ENCODE measurements at regions not wholly inside any gene's neighbourhood (a gene's known extent, or its start where the extent isn't known, plus 50 kb on each side); places are given as distances from the start of the nearest gene placed in this dataset.

- no peak overlapping the region for H3K27ac Mint-ChIP-seq
- H3K27me3 Mint-ChIP-seq (ENCODE audit: low read depth): no peaks in the 10 kb centered on the region; the same call in 1 of the 2 replicates
- no peaks in the 10 kb centered on the region for H3K9me3 Mint-ChIP-seq
- CTCF ChIA-PET: no interaction called here
- TF ChIP-seq OVOL2 (CRISPR knock-in tag; IDR thresholded peaks at IDR 0.05; ENCODE audit: borderline replicate concordance): no peak
- TF ChIP-seq FOXJ3 (CRISPR knock-in tag; IDR thresholded peaks at IDR 0.05; ENCODE audit: borderline replicate concordance): no peak
- TF ChIP-seq ZNF121 (CRISPR knock-in tag; IDR thresholded peaks at IDR 0.05): no peak
- no peak for TF ChIP-seq ESRRA (CRISPR knock-in tag; IDR thresholded peaks at IDR 0.05; ENCODE audit: borderline replicate concordance)
- TF ChIP-seq ARID4B (CRISPR knock-in tag; IDR thresholded peaks at IDR 0.05; ENCODE audit: borderline replicate concordance): no peak
- no peak for TF ChIP-seq GABPB1 (CRISPR knock-in tag; IDR thresholded peaks at IDR 0.05)
- no peak for TF ChIP-seq ZNF423 (CRISPR knock-in tag; IDR thresholded peaks at IDR 0.05)
- TF ChIP-seq ZNF317 (CRISPR knock-in tag; IDR thresholded peaks at IDR 0.05; ENCODE audit: borderline replicate concordance, low read depth): no peak
- no peak for TF ChIP-seq MLX (CRISPR knock-in tag; IDR thresholded peaks at IDR 0.05)
- no peak for TF ChIP-seq ZNF396 (CRISPR knock-in tag; IDR thresholded peaks at IDR 0.05; ENCODE audit: borderline replicate concordance)
- no peak for TF ChIP-seq NFE2L1 (CRISPR knock-in tag; IDR thresholded peaks at IDR 0.05)
- H3K36me3 Mint-ChIP-seq: no peaks in the 10 kb centered on the region
- DNase-seq (ENCODE audit: low spot score): no peak
- POLR2A ChIA-PET: no interaction called here
- H3K4me3 Mint-ChIP-seq: no peak overlapping the region
- peaks cover 17% of the 10 kb centered on the region for H3K4me1 Mint-ChIP-seq
- no peak for ATAC-seq
Measured at GRCh38 chr10:6711881-6712280, 131.8 kb upstream of the PRKCQ start.

- Mint-ChIP-seq H3K27ac (no peak overlapping the region), H3K36me3 (no peaks in the 10 kb centered on the region), H3K9me3 (no peaks in the 10 kb centered on the region), H3K4me3 (no peak overlapping the region), H3K27me3 (ENCODE audit: low read depth) (no peaks in the 10 kb centered on the region; the same call in 1 of the 2 replicates), H3K4me1 (peaks cover 15% of the 10 kb centered on the region)
- CTCF ChIA-PET: no interaction called here
- DNase-seq (ENCODE audit: low spot score) (no peak), ATAC-seq (no peak)
- POLR2A ChIA-PET: no interaction called here
- TF ChIP-seq NR3C1 (CRISPR knock-in tag; conservative IDR thresholded peaks at IDR 0.05; ENCODE audit: low read depth): no peak
- no peak for TF ChIP-seq FOXP4 (CRISPR knock-in tag; IDR thresholded peaks at IDR 0.05)
- TF ChIP-seq ZNF423 (CRISPR knock-in tag; IDR thresholded peaks at IDR 0.05): no peak
- no peak for TF ChIP-seq SMAD4 (CRISPR knock-in tag; IDR thresholded peaks at IDR 0.05)
Measured at GRCh38 chr10:6711408-6711841, 131.3 kb upstream of the PRKCQ start.

GRCh38 chr10:6707352-6707751 lies 127.3 kb upstream of the PRKCQ start:
- H3K9me3 Mint-ChIP-seq: no peaks in the 10 kb centered on the region
- H3K27ac Mint-ChIP-seq: no peak overlapping the region
- ChIA-PET POLR2A (no interaction called here), CTCF (no interaction called here)
- peaks cover 19% of the 10 kb centered on the region for H3K4me1 Mint-ChIP-seq
- no peaks in the 10 kb centered on the region; the same call in 1 of the 2 replicates for H3K27me3 Mint-ChIP-seq (ENCODE audit: low read depth)
- no peak for ATAC-seq
- no peak overlapping the region for H3K4me3 Mint-ChIP-seq
- no peak for DNase-seq (ENCODE audit: low spot score)
- no peaks in the 10 kb centered on the region for H3K36me3 Mint-ChIP-seq
- TF ChIP-seq CBFB (CRISPR knock-in tag; IDR thresholded peaks at IDR 0.05; ENCODE audit: low read depth) (no peak), HMGXB4 (CRISPR knock-in tag; IDR thresholded peaks at IDR 0.05) (no peak), ELF4 (CRISPR knock-in tag; IDR thresholded peaks at IDR 0.05; ENCODE audit: low read depth) (no peak), ZNF416 (CRISPR knock-in tag; IDR thresholded peaks at IDR 0.05) (no peak), IRF1 (CRISPR knock-in tag; IDR thresholded peaks at IDR 0.05) (no peak), SMAD4 (CRISPR knock-in tag; IDR thresholded peaks at IDR 0.05) (no peak), ZNF138 (CRISPR knock-in tag; conservative IDR thresholded peaks at IDR 0.05) (no peak), JAZF1 (CRISPR knock-in tag; IDR thresholded peaks at IDR 0.05) (no peak), SP1 (CRISPR knock-in tag; conservative IDR thresholded peaks at IDR 0.05) (no peak), NR2C2 (CRISPR knock-in tag; IDR thresholded peaks at IDR 0.05) (no peak), HMGA2 (CRISPR knock-in tag; IDR thresholded peaks at IDR 0.05) (no peak), ZNF671 (CRISPR knock-in tag; IDR thresholded peaks at IDR 0.05) (no peak)
